ENCODE measurements at regions not wholly inside any gene's neighbourhood (a gene's known extent, or its start where the extent isn't known, plus 50 kb on each side); places are given as distances from the start of the nearest gene placed in this dataset.
A peak's percentile ranks its signal among the peaks of the same experiment; 100 is the strongest.

- no peak for DNase-seq (ENCODE audit: low spot score)
Measured at GRCh38 chr4:110959041-110959643, 336.3 kb upstream of the PITX2 start.

- DNase-seq (ENCODE audit: low spot score): no peak
Measured at GRCh38 chr4:110961066-110961465, 338.2 kb upstream of the PITX2 start.

- DNase-seq (ENCODE audit: low spot score): no peak
Measured at GRCh38 chr4:110962616-110963015, 339.7 kb upstream of the PITX2 start.

- DNase-seq (ENCODE audit: low spot score): no peak
Measured at GRCh38 chr4:110963662-110964280, 340.9 kb upstream of the PITX2 start.

GRCh38 chr4:110967936-110968335 lies 345.1 kb upstream of the PITX2 start:
- DNase-seq (ENCODE audit: low spot score): no peak

DNA sequence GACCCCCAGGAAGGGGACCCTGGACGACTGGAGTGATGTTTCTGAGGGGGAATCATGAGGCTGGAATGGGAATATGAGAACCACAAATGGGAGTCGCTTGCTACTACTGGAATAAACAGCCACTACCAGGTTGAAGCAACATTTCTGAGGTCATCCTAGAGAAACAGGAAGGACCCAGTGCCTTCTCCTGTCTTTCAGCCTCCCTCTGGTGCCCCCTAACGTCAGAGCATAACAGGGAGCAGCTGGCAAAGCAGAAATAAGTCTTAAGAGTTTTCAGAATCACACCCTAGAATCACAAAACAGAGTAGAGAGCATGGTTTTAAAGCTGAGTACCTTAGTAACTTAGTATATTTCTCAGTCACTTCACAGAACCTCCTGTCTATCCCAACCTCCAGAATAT lies 347.8 kb upstream of the PITX2 start:
- DNase-seq (ENCODE audit: low spot score): peak; percentile 3

DNA sequence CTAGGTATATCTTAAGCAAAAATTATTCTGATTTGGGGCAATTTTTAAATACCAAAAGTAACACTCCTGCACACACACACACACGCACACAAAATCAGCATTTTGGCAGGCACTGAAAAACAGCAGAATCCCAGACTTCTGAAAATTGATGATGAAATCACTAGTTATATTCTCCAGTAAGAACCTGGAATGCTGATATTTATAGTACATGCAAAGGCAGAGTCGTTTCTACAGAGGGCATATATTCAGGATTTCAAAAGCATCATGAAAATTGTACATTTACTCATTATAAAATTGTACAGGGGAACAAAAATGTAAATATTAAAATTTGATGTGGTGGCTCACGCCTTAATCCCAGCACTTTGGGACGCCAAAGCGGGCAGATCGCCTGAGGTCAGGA lies 352.5 kb upstream of the PITX2 start:
- no peak for DNase-seq (ENCODE audit: low spot score)

DNA sequence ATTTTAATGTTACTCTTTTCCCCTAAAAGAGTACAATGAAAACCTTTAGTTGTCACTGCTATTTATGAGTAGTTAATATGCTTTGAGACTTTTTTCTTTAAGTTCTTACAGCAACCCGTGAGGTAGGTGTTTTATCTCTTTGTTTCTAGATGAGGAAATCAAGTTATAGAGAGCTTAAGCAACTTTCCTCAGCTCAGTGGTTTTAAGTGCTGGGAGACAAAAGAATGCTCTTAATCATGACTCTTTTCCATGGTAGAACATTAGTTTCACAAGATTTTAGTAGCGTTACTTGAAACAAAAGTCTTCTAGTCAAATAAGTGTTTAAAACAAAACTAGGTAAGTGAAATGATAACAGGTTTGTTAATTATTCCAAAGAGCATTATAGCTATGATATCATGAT lies 354.7 kb upstream of the PITX2 start:
- DNase-seq (ENCODE audit: low spot score): no peak

DNA sequence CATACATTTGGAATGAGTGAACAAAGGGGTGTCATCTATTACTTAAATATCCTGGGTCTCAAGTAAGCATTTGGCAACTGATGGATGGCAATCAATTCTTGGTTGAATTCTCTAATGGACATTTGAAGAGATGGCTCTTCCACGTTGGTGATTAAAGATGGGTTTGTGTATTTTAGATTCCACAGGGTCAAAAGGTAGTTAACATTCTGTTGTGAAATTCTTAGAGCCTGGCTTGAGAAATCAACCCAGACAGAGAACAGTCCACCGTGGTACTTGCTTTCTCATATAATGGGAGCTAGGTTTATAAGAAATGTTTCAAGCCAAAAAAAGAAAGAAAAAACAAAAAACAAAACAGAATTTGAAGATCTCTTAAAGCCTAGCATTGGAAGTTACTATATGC lies 355.9 kb upstream of the PITX2 start:
- DNase-seq (ENCODE audit: low spot score): no peak

DNA sequence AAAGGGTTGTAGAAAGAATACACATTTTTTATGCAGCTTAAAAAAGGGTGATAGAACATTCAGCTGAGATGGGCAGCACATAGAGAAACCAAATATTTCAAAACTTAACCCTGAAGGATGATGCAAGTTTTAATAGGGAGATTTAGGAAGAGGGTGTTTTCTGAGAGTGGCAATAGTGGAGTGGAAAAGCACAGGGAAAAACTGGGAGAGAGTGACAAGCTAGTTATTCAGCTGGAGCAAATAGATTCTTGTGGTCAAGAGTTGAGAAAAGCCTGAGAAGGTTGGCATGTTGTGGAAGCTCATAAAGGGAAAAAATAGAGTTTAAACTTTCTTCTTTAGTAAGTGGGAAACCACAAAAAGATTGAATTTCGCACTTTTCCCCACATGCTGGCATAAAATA lies 359.6 kb upstream of the PITX2 start:
- DNase-seq (ENCODE audit: low spot score): no peak

- DNase-seq (ENCODE audit: low spot score): no peak
Measured at GRCh38 chr4:110988722-110989121, 365.8 kb upstream of the PITX2 start.

- no peak for DNase-seq (ENCODE audit: low spot score)
Measured at GRCh38 chr4:110989125-110989524, 366.2 kb upstream of the PITX2 start.

DNA sequence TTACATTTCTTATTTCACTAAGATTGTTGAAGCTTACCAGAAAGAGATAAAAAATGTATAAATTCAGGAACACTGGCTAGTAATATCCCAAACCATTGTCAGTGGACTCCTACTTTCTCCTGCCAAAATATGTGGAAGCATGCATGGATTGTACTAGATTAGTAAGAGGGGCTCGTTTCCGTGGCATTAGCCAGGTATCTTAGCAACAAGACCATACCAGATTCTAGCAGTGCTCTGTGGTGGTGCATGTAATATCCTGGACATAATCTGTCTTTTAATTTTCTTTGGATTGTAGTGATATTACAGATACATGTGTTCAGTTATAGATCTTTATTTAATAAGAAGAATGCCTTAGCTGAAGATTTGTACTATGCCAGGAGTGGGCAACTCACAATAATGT lies 371.9 kb upstream of the PITX2 start:
- DNase-seq (ENCODE audit: low spot score): no peak

DNA sequence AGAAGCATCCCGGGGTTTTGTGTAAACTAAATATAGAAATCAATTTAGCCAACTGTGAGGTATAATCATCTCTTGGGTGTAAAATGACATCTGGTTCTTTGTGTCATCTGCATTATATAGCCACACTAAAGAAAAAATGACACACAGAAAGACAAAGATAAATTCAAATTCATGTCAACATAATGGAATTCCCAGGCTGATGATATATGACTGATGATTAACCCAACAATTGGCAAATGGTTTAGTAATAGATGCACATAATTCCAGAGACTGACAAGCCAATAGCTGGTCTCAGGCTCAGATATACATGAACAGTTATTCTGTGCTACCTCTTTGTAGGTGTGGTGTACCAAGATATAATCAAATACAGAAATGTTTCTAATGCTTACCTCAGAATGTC lies 375.4 kb upstream of the PITX2 start:
- DNase-seq (ENCODE audit: low spot score): no peak

- DNase-seq (ENCODE audit: low spot score): no peak
Measured at GRCh38 chr4:111011458-111011857, 388.6 kb upstream of the PITX2 start.

DNA sequence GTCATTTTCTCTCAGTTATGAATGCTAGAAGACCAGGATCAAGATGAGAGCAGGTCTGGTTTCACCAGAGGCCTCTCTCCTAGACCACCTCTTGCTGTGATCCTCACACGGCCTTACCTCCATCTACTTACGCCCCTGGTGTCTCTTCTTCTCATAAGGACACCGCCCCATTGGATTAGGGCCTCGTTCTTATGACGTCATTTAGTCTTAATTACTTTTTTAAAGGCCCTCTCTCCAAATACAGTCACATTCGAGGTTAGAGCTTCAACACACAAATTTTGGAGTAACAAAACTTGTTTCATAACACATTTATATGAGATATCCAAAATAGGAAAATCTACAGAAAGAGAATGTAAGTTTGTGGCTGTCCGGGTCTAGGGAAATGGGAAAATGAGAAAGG lies 391.0 kb upstream of the PITX2 start:
- DNase-seq (ENCODE audit: low spot score): no peak

GRCh38 chr4:111014537-111014936 lies 391.7 kb upstream of the PITX2 start:
- no peak for DNase-seq (ENCODE audit: low spot score)

DNA sequence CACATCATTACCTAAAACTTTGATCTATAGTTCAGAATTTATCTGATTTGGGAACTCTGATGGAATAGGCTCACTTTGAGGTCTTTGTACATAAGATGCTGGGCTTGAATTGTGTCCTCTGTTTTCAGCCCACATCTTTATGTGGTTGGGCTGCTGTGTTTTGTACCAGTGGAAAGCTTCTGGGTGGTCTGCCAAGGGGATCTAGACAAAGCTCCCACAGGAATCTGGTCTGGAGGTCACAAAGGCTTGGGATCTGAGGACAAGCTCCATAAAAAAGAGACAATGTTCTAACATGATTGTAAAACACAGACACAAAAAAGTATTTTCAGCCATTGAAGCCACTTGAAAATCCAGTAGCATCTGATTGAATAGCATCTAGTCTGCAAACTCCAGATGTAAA lies 393.5 kb upstream of the PITX2 start:
- no peak for DNase-seq (ENCODE audit: low spot score)

DNA sequence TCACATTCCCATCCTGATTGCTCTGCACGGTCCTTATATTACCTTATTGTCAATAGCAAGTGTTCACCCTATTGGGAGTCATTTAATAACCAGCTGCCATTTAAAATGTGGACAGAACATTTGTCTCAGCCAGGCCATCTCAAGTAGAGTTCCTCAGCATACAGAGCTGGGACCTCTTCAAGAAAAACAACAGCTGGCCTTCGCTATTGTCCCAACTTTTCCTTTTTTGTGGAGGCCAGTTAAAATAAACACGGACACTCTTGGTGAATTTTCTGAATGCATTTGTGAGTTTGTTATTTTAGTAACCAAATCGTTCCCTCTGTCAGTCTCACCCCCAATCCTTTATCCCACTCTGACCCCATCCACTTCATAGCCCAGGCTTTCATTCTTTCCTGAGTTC lies 395.3 kb upstream of the PITX2 start:
- DNase-seq (ENCODE audit: low spot score): no peak

DNA sequence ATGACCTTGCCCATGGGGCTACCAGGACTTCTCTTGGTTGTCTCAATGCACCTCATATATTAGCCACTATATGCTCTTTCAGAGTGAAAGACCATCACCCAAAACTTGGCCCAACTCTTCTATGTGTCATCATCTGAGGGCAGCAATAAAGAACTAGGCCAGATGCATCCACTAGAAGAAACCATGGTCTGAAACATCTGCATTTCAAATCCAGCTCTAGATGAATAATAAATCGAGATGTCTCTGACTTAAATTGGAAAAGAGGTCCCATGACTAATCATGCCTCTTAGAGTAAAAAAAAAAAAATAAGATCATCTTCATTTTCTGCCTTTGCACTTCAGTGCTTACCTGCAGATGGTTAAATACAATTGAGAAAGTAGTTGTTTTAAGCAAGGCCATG lies 397.6 kb upstream of the PITX2 start:
- no peak for DNase-seq (ENCODE audit: low spot score)

DNA sequence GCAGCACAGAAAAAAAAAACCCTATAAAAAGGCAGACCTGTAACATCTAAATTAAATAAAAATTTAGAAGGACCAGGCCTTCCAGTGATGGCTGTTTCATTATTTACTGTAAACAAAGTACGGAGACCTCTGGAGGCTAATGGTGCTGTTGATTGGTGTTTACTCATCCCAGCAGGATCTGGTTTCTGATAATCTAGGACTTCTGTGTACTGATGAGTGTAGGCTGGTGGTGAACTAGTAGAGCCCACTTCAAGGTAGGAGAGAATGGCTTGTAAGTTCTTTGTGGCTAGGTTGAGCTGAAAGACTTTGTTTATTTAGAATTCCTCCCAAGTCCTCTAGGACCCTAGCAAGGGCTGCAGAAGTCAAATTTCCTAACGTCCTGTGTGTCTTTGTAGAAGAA lies 398.1 kb upstream of the PITX2 start:
- no peak for DNase-seq (ENCODE audit: low spot score)

GRCh38 chr4:111022758-111023157 lies 399.9 kb upstream of the PITX2 start:
- DNase-seq (ENCODE audit: low spot score): no peak

DNA sequence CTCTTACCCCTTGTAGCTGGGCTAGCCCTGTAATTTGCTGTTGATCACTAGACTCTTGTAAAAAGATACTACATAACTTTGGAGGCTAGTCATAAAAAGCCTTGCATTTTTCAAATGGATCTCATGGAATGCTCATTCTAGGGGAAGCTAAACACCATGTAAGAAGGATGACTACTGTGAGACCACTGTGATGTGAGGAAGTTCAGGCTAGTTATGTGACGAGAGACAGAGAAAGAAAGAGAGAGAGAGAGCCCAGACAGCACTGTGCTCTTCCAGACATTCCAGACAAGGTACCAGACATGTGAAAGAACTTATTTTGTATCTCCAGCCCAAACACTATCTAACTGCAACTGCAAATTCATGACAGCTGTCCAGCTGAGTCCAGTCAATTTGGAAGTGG lies 404.6 kb upstream of the PITX2 start:
- DNase-seq (ENCODE audit: low spot score): no peak

- DNase-seq (ENCODE audit: low spot score): no peak
Measured at GRCh38 chr4:111028795-111029194, 405.9 kb upstream of the PITX2 start.
